H4 (cell line): ENCODE measurements at regions not wholly inside any gene's neighbourhood (a gene's known extent, or its start where the extent isn't known, plus 50 kb on each side); places are given as distances from the start of the nearest gene placed in this dataset.

Source experiments
- DNase-seq: peaks from one replicate; pipeline ENCODE4 v3.0.0-alpha.2; 2015; ENCODE audit warnings: low spot score

GRCh38 chr3:10738688-10739372 lies 77.2 kb upstream of the SLC6A11 start:
- DNase-seq, result peak; percentile 66

- no peak for DNase-seq
These were observed 75.1 kb upstream of the SLC6A11 start for GRCh38 chr3:10740954-10741353.

GRCh38 chr3:10741891-10742671 lies 73.9 kb upstream of the SLC6A11 start:
- DNase-seq, result no peak

- no peak for DNase-seq
These were observed 72.5 kb upstream of the SLC6A11 start for GRCh38 chr3:10743366-10744097.

GRCh38 chr3:10744098-10744465 lies 71.9 kb upstream of the SLC6A11 start:
- peak; percentile 22 for DNase-seq

- DNase-seq, result no peak
These were observed 70.6 kb upstream of the SLC6A11 start for GRCh38 chr3:10745392-10745791.

- DNase-seq, result no peak
These were observed 70.0 kb upstream of the SLC6A11 start for GRCh38 chr3:10746001-10746400.

- DNase-seq, result no peak
These were observed 69.3 kb upstream of the SLC6A11 start for GRCh38 chr3:10746684-10747083.

- DNase-seq, result no peak
These were observed 68.7 kb upstream of the SLC6A11 start for GRCh38 chr3:10747341-10747740.

GRCh38 chr3:10748040-10748439 lies 68.0 kb upstream of the SLC6A11 start:
- DNase-seq, result no peak

- no peak for DNase-seq
These were observed 62.1 kb upstream of the SLC6A11 start for GRCh38 chr3:10753964-10754363.

- no peak for DNase-seq
These were observed 59.5 kb upstream of the SLC6A11 start for GRCh38 chr3:10756546-10756945.

- peak; percentile 17 for DNase-seq
These were observed 58.8 kb upstream of the SLC6A11 start for GRCh38 chr3:10757021-10757820.

- no peak for DNase-seq
These were observed 58.3 kb upstream of the SLC6A11 start for GRCh38 chr3:10757821-10758130.

- DNase-seq, result peak; percentile 68
These were observed 57.6 kb upstream of the SLC6A11 start for GRCh38 chr3:10758304-10759037.

GRCh38 chr3:10759495-10759894 lies 56.5 kb upstream of the SLC6A11 start:
- DNase-seq, result no peak

- DNase-seq, result no peak
These were observed 55.8 kb upstream of the SLC6A11 start for GRCh38 chr3:10760199-10760598.

- DNase-seq, result no peak
These were observed 54.4 kb upstream of the SLC6A11 start for GRCh38 chr3:10761583-10761982.

- no peak for DNase-seq
These were observed 53.9 kb upstream of the SLC6A11 start for GRCh38 chr3:10762116-10762515.

GRCh38 chr3:10762611-10763247 lies 53.3 kb upstream of the SLC6A11 start:
- DNase-seq, result no peak

GRCh38 chr3:10763248-10763620 lies 52.8 kb upstream of the SLC6A11 start:
- DNase-seq, result no peak
